Smooth muscle cell (in vitro differentiated cells): ENCODE measurements at regions not wholly inside any gene's neighbourhood (a gene's known extent, or its start where the extent isn't known, plus 50 kb on each side); places are given as distances from the start of the nearest gene placed in this dataset.
A peak's percentile ranks its signal among the peaks of the same experiment; 100 is the strongest.

Source experiments
- DNase-seq: peaks from one replicate; lab custom pipeline; 2025; ENCODE audit not compliant: unreplicated experiment; lab: John Stamatoyannopoulos, UW
- H2AFZ ChIP-seq: fragments of 200-600 bp; sonication (generic); 2 replicates; pipeline ENCODE4 v1.6.0; 2016; ENCODE audit warnings: antibody characterized with exemption, low read depth, mild to moderate bottlenecking
- H3F3A ChIP-seq: fragments of 200-600 bp; sonication (generic); 2 replicates; pipeline ENCODE4 v1.6.0; 2017; ENCODE audit warnings: antibody characterized with exemption, low read depth
- H3K27ac ChIP-seq: fragments of 200-600 bp; sonication (generic); 2 replicates; pipeline ENCODE4 v1.5.1; 2016; ENCODE audit warnings: low read depth, mild to moderate bottlenecking
- H3K27me3 ChIP-seq: fragments of 200-600 bp; sonication (generic); 2 replicates; pipeline ENCODE4 v1.6.1; 2016; ENCODE audit warnings: low read depth, mild to moderate bottlenecking
- H3K36me3 ChIP-seq: fragments of 200-600 bp; sonication (generic); 2 replicates; pipeline ENCODE4 v1.5.1; 2016; ENCODE audit warnings: low read depth
- H3K4me1 ChIP-seq: fragments of 200-600 bp; sonication (generic); 2 replicates; pipeline ENCODE4 v1.5.1; 2016; ENCODE audit warnings: low read depth
- H3K4me2 ChIP-seq: fragments of 200-600 bp; sonication (generic); 2 replicates; pipeline ENCODE4 v1.6.0; 2016; ENCODE audit warnings: mild to moderate bottlenecking
- H3K4me3 ChIP-seq: fragments of 200-600 bp; sonication (generic); 2 replicates; pipeline ENCODE4 v1.5.1; 2016; ENCODE audit warnings: mild to moderate bottlenecking
- H3K79me2 ChIP-seq: fragments of 200-600 bp; sonication (generic); 2 replicates; pipeline ENCODE4 v1.6.0; 2016; ENCODE audit warnings: low read depth, mild to moderate bottlenecking
- H3K9ac ChIP-seq: fragments of 200-600 bp; sonication (generic); 2 replicates; pipeline ENCODE4 v1.6.0; 2016; ENCODE audit warnings: low read depth
- H3K9me3 ChIP-seq: fragments of 200-600 bp; sonication (generic); replicated peaks from 2 replicates; pipeline ENCODE4 v1.5.1; 2016; ENCODE audit warnings: low read depth
- H4K20me1 ChIP-seq: fragments of 200-600 bp; sonication (generic); 2 replicates; pipeline ENCODE4 v1.6.0; 2016; ENCODE audit warnings: low read depth
- CTCF ChIP-seq: fragments of 200-600 bp; sonication (generic); IDR thresholded peaks from 2 replicates; pipeline ENCODE4 v1.5.1; 2017; ENCODE audit warnings: borderline replicate concordance, mild to moderate bottlenecking, antibody characterized with exemption; ENCODE audit not compliant: insufficient read depth, poor library complexity, severe bottlenecking
- WGBS: methylation state at CpG from one replicate; pipeline ENCODE4 v1.1.7; 2016; ENCODE audit warnings: low lambda C conversion rate; 5-methylcytosine and 5-hydroxymethylcytosine counted together

- TF ChIP-seq CTCF: no peak
- H3F3A ChIP-seq: no peaks in the 10 kb centered on the region
- 41% methylated on average over 2 of the region's 2 CpGs for WGBS
These were observed 378.0 kb upstream of the PDE4D start for GRCh38 chr5:60271517-60271916.

GRCh38 chr5:60267907-60268306, 374.4 kb upstream of the PDE4D start:
- no peak overlapping the region for H3K4me3 ChIP-seq
- H2AFZ ChIP-seq: no peak overlapping the region
- DNase-seq: no peak
- WGBS: 87% methylated on average over 3 of the region's 3 CpGs
- peaks cover 6% of the 10 kb centered on the region for H3K4me1 ChIP-seq
- H3F3A ChIP-seq: no peaks in the 10 kb centered on the region
- no peaks in the 10 kb centered on the region for H3K36me3 ChIP-seq
- H3K27me3 ChIP-seq: peaks cover 27% of the 10 kb centered on the region
- no peaks in the 10 kb centered on the region for H3K9me3 ChIP-seq
- H3K9ac ChIP-seq: no peak overlapping the region
- H3K4me2 ChIP-seq: no peak overlapping the region
- no peaks in the 10 kb centered on the region for H3K79me2 ChIP-seq
- H3K27ac ChIP-seq: no peak overlapping the region
- TF ChIP-seq CTCF: no peak
- no peaks in the 10 kb centered on the region for H4K20me1 ChIP-seq

More at GRCh38 chr5:60271517-60271916, 378.0 kb upstream of the PDE4D start:
- no peak for DNase-seq
- H4K20me1 ChIP-seq: no peaks in the 10 kb centered on the region
- H3K36me3 ChIP-seq: no peaks in the 10 kb centered on the region
- peaks cover 14% of the 10 kb centered on the region for H3K27me3 ChIP-seq
- no peak overlapping the region for H3K9ac ChIP-seq
- H3K27ac ChIP-seq: no peak overlapping the region
- H3K4me2 ChIP-seq: peak overlapping the region; percentile 53
- peaks cover 6% of the 10 kb centered on the region for H3K4me1 ChIP-seq
- no peak overlapping the region for H2AFZ ChIP-seq
- H3K79me2 ChIP-seq: no peaks in the 10 kb centered on the region
- no peak overlapping the region for H3K4me3 ChIP-seq
- no peaks in the 10 kb centered on the region for H3K9me3 ChIP-seq

GRCh38 chr5:60263346-60263745, 369.8 kb upstream of the PDE4D start:
- Histone ChIP-seq H3K4me2 (no peak overlapping the region), H3K27me3 (peaks cover 40% of the 10 kb centered on the region), H3K36me3 (no peaks in the 10 kb centered on the region), H3F3A (no peaks in the 10 kb centered on the region), H3K9ac (no peak overlapping the region), H4K20me1 (no peaks in the 10 kb centered on the region), H3K27ac (no peak overlapping the region), H3K9me3 (no peaks in the 10 kb centered on the region), H3K4me1 (peaks cover 3% of the 10 kb centered on the region), H3K79me2 (no peaks in the 10 kb centered on the region), H3K4me3 (no peak overlapping the region), H2AFZ (no peak overlapping the region)
- no peak for DNase-seq
- TF ChIP-seq CTCF: no peak
- WGBS: 91% methylated on average over 5 of the region's 5 CpGs

GRCh38 chr5:60262576-60263295, 369.2 kb upstream of the PDE4D start:
- Histone ChIP-seq H3K4me2 (no peak overlapping the region), H3K9ac (no peak overlapping the region), H3K79me2 (no peaks in the 10 kb centered on the region), H3F3A (no peaks in the 10 kb centered on the region), H2AFZ (no peak overlapping the region), H3K36me3 (no peaks in the 10 kb centered on the region), H3K4me1 (peaks cover 3% of the 10 kb centered on the region), H3K9me3 (no peaks in the 10 kb centered on the region), H3K4me3 (no peak overlapping the region), H3K27ac (no peak overlapping the region), H4K20me1 (no peaks in the 10 kb centered on the region), H3K27me3 (peaks cover 38% of the 10 kb centered on the region)
- 81% methylated on average over 6 of the region's 6 CpGs for WGBS
- no peak for TF ChIP-seq CTCF
- no peak for DNase-seq
